Testis (tissue), 2 donors: ENCODE measurements at regions not wholly inside any gene's neighbourhood (a gene's known extent, or its start where the extent isn't known, plus 50 kb on each side); places are given as distances from the start of the nearest gene placed in this dataset.

Experiments used
- DNase-seq: peaks from one replicate; pipeline ENCODE4 v3.0.0-alpha.2; 2019
- H3K27ac ChIP-seq, 2 donors: fragments of 200-600 bp; sonication (generic); one replicate each; pipeline ENCODE4 v1.5.1; 2019
- H3K27me3 ChIP-seq: fragments of 200-600 bp; sonication (generic); one replicate; pipeline ENCODE4 v1.5.1; 2019
- H3K36me3 ChIP-seq: fragments of 200-600 bp; sonication (generic); one replicate; pipeline ENCODE4 v1.5.1; 2017; ENCODE audit warnings: low read depth; ENCODE audit errors: missing control alignments
- H3K4me1 ChIP-seq: fragments of 200-600 bp; sonication (generic); one replicate; pipeline ENCODE4 v1.5.1; 2019
- H3K4me3 ChIP-seq, 2 donors: fragments of 200-600 bp; sonication (generic); one replicate each; pipeline ENCODE4 v1.5.1; 2017 to 2019
- H3K9me3 ChIP-seq: fragments of 200-600 bp; sonication (generic); one replicate; pipeline ENCODE4 v1.5.1; 2017
- POLR2A ChIP-seq: fragments of 450-650 bp; IDR thresholded peaks from one replicate; pipeline ENCODE4 v1.6.1; 2017; ENCODE audit warnings: antibody characterized with exemption, mild to moderate bottlenecking, moderate library complexity
- WGBS, 2 donors: methylation state at CpG; one replicate each; pipeline ENCODE4 v1.1.5; 2018; 5-methylcytosine and 5-hydroxymethylcytosine counted together
- intact Hi-C: fragments of 100-400 bp; cut with DNase I; formaldehyde crosslinking; loops from one replicate; pipeline ENCODE4 v1.15.1; 2023; ENCODE audit warnings: low total_unique reads
- TF ChIP-seq, protein P1 (sequence below), 3 experiments: fragments of 450-650 bp in 2 of 3; fragments of 200-600 bp in 1 of 3; sonication (generic) in 1 of 3; IDR thresholded peaks; one replicate each; pipeline ENCODE4 v1.5.1; 2016 to 2019; ENCODE audit warnings: antibody characterized with exemption in 3 of 3, mild to moderate bottlenecking in 2 of 3, moderate library complexity in 1 of 3

DNA sequence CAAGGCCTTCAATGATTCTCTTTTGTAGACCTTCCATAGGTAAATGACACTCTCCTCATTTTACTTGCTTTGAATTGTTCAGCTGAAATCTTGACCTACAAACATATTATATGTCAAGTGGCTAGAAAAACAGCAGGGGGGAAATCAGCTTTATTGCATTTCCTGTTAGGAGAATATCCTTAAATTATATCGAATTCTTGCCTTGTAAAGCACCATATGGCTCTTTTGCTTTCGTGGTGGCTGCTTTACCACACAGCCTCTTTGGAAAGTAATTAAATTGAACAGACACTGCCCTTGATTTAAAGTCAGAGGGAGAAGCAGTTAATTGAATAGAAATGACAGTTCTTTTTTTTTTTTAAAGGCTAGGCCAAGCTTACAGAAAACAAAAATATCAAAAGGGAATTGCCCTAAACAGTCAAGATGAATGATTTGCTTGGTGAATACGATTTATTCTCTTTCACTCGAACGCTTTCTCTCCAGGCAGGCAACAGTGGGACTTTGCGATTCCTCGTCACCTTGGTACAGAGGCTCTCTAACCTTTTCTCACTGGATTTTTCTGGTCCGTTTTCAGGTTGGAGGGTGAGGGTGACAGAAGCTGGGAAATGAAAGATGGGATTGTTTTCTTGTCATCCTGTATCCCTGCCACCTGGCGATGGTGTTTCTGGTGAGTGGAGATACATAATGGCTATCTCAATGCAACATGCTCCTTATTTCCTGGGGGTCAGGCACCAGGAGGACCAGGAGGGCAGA, 126.0 kb downstream of the GATA3 start:
- no peaks in the 10 kb centered on the region for H3K4me1 ChIP-seq
- intact Hi-C loops, result no loop called here
- no peaks in the 10 kb centered on the region for H3K36me3 ChIP-seq
- 72 to 77% methylated on average over 9 of the region's 9 CpGs for WGBS, 2 donors
- no peaks in the 10 kb centered on the region for H3K9me3 ChIP-seq
- no peak overlapping the region for H3K4me3 ChIP-seq
- H3K27ac ChIP-seq, result no peak overlapping the region
- TF ChIP-seq, protein P1, sequence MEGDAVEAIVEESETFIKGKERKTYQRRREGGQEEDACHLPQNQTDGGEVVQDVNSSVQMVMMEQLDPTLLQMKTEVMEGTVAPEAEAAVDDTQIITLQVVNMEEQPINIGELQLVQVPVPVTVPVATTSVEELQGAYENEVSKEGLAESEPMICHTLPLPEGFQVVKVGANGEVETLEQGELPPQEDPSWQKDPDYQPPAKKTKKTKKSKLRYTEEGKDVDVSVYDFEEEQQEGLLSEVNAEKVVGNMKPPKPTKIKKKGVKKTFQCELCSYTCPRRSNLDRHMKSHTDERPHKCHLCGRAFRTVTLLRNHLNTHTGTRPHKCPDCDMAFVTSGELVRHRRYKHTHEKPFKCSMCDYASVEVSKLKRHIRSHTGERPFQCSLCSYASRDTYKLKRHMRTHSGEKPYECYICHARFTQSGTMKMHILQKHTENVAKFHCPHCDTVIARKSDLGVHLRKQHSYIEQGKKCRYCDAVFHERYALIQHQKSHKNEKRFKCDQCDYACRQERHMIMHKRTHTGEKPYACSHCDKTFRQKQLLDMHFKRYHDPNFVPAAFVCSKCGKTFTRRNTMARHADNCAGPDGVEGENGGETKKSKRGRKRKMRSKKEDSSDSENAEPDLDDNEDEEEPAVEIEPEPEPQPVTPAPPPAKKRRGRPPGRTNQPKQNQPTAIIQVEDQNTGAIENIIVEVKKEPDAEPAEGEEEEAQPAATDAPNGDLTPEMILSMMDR (IDR thresholded peaks at IDR 0.05), result no peak
- no peak for TF ChIP-seq POLR2A
- no peaks in the 10 kb centered on the region for H3K27me3 ChIP-seq
- no peak for DNase-seq

DNA sequence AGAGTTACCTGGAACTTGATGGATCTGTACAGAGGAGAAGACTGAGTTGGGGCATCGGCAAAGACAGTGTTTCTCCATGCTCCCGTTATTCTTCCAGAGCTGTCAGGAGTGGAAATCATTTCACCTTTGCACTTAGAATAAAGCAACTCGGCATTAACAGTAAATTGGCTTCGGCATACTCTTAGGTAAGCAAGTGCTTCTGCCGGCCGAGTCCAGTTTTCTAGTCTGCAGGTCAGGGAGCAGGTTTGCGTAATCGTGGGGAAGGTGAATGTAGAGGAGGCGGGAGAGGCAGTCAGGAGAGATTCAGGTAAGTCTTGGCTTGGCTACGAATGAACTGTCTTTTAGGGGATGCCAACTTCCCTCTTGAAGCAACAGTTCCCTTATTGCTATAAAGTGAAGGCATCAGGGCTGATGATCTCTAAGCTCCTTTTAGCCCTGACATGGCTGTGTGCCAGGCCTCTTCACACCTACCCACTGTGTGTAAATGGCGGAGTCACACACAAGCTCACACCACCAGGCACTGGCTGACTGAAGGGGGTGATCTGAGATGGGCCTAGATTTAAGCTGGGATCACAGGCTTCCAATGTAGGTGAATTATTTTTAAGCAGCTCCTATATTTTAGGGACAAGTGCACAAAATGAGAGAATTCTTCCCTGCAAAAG, 127.1 kb downstream of the GATA3 start:
- TF ChIP-seq POLR2A, result no peak
- TF ChIP-seq, protein P1 (IDR thresholded peaks at IDR 0.05), result no peak
- Histone ChIP-seq H3K4me3 (no peak overlapping the region), H3K4me1 (no peaks in the 10 kb centered on the region), H3K36me3 (no peaks in the 10 kb centered on the region), H3K27me3 (no peaks in the 10 kb centered on the region), H3K27ac (no peak overlapping the region), H3K9me3 (no peaks in the 10 kb centered on the region)
- WGBS, 2 donors, result 80 to 86% methylated on average over 11 of the region's 11 CpGs
- no peak for DNase-seq
- intact Hi-C loops, result no loop called here

GRCh38 chr10:8182806-8183205, 128.3 kb downstream of the GATA3 start:
- H3K27me3 ChIP-seq, result no peaks in the 10 kb centered on the region
- TF ChIP-seq, protein P1 (IDR thresholded peaks at IDR 0.05), result no peak
- no peak for TF ChIP-seq POLR2A
- H3K27ac ChIP-seq, result no peak overlapping the region
- H3K36me3 ChIP-seq, result no peaks in the 10 kb centered on the region
- H3K4me3 ChIP-seq, result no peak overlapping the region
- no peak for DNase-seq
- H3K9me3 ChIP-seq, result no peaks in the 10 kb centered on the region
- intact Hi-C loops, result no loop called here
- 69 to 77% methylated on average over 3 of the region's 3 CpGs for WGBS, 2 donors
- H3K4me1 ChIP-seq, result no peaks in the 10 kb centered on the region

DNA sequence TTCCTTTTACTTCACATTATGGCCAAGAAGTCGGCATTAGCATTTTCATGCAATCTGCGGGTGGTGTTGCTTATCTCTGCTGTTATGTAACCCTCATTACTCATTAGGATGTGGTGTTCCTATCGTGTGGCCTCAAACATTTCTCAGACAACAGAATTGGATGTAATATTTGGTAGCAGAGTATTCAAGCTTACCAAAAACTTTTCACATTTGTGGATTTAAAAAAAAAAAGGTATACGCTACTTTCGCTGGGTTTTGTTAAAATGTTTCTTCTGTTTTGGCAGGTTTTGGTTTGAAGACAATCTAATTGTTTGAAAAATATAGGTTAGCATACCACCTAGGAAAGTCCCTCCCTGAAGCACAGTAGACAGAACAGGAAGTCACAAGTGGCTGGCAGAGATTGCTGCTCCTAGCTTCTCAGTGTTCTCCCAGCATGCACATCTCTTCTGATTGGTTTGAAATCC, 128.8 kb downstream of the GATA3 start:
- no peaks in the 10 kb centered on the region for H3K27me3 ChIP-seq
- no peak overlapping the region for H3K4me3 ChIP-seq
- no peak for DNase-seq
- intact Hi-C loops, result no loop called here
- no peaks in the 10 kb centered on the region for H3K9me3 ChIP-seq
- no peaks in the 10 kb centered on the region for H3K36me3 ChIP-seq
- no peak overlapping the region for H3K27ac ChIP-seq
- TF ChIP-seq POLR2A, result no peak
- TF ChIP-seq, protein P1 (IDR thresholded peaks at IDR 0.05), result no peak
- 43 to 52% methylated on average over 5 of the region's 5 CpGs for WGBS, 2 donors
- no peaks in the 10 kb centered on the region for H3K4me1 ChIP-seq
